CD1c-positive myeloid dendritic cell (primary cell): ENCODE measurements at regions not wholly inside any gene's neighbourhood (a gene's known extent, or its start where the extent isn't known, plus 50 kb on each side); places are given as distances from the start of the nearest gene placed in this dataset.

Source experiments
- DNase-seq: peaks from one replicate; pipeline ENCODE4 v3.0.0-alpha.2; 2016; ENCODE audit errors: extremely low spot score

DNA sequence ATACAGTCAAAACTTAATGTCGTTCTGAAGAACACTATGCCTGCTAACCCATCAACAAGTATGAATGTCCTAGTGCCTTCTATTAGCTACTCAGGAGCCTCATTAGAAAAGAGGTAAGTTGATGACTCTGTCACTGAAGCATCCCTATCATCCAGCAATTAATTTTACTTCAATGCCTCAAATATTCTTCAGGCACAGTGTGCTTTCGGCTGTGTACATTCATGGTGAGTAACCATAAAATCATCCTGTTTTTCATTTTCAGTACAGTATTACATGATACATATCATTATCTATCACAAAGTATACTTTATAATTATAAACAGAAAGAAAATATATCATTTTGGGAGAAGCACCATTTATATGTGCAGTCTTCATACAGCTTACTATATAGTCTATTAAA, 495.5 kb upstream of the ZWINT start:
- DNase-seq = no peak

DNA sequence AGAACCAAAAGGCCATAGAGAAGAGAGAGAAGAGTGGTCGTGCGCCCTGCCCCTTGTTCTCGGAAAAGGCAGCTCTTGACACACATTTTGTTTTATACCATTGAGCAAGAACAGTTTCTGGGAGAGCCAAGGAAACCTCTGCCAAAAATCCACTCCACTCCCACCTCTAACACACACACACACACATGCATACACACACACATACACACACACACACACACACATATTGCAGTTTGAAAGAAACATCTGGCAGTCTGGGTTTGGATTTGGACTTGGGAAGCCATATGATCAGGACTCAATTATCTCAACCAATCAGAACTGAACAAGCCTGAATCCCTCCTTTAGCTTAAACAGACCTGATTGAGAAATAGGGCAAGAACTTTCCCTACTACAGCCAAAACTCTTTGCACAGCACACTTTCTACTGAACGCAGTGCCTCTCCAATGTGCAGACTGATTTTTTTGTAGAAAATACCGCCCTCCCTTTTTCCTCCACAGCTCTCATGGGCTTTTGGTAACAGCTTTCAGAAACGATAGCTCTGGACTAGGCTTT, 484.0 kb upstream of the ZWINT start:
- DNase-seq = no peak

DNA sequence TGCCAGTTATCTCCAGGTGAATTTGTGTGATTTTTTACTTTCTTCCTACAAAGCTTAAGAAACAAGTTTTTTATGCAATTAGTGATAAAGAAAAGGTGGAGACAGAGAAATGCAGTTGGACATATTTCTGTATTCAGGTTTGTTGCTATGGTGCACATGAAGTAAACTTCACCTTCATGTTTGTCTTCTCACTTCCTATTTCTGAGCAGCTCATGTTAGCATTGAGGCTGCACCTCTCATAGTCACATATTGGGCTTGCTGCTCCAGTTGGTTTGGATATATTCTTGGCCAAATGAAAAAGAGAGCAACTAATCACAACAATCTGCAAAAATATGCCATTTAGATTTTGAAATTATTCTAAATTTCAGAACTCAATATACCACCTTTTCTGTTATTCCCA, 475.6 kb upstream of the ZWINT start:
- no peak for DNase-seq

DNA sequence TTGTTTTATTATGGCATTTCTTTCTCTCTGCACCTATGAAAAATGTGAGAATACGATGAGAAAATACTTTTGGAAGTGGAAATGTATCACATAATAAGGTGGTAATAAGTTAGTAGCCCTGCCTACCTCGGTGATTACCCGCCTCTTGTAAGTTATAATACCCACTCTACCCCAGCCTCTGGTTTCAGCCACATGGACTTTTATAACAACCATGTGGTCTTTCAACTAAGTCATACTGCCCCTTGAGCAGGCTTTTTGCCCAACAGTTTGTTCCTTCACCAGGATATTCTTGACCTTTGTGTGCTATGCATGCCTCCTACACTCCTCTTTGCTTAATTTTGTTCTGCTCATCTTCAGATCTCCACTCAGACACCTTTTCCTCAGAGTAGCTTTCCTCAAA, 470.6 kb upstream of the ZWINT start:
- DNase-seq = no peak

DNA sequence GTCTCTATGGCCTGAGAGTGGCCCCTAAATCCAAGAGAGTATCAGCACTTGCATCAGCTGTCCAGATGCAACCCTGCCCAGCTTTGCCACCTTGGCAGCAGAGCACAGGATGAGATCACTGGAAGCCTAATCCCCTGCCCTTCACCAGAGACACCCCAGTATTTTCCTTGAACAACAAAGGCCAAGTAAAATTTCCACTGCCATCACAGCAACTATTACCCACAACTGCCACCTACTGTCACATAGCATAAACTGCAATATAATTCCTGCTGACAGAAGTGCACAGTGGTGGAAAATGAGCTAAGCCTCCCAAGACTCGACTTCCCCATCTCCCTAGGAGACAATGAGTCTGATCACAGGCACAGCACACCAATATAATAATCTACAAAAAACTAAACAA, 462.8 kb upstream of the ZWINT start:
- no peak for DNase-seq

DNA sequence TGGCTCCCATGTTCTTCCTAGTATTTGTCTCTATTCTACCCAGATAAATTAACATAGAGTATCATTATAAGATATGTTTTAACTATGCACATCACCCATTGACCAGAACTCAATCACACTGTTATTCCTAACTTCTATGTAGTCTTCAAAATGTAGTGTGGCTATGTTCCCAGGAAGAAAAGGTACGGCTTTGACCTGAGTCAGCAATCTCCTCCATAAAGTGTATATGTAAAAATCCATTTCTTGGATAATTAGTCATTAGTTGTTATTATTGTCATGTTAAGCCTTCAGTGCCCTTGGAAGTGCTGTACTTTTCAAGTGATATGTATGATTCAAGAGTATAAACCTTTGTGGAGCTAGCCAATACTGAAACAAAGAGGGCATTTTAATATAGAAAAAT, 444.0 kb upstream of the ZWINT start:
- no peak for DNase-seq

DNA sequence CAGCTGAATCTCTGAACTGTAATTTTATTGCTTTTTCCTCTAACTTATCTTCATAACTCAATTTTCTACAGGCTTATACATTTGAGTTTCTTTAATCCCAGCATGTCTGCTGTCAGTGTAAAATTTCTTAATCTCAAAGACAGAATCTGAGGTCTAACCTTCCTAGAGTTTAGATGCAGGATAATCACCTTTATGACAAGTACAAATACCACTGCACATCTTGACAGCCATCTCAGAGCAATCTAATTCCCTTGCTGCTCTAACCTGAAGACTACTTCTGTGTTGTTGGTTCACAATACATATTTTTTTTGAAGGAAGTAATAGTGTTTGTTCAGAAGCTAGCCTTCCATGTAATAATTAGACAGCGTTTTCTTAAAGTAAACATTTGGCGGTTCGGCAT, 424.2 kb upstream of the ZWINT start:
- no peak for DNase-seq

DNA sequence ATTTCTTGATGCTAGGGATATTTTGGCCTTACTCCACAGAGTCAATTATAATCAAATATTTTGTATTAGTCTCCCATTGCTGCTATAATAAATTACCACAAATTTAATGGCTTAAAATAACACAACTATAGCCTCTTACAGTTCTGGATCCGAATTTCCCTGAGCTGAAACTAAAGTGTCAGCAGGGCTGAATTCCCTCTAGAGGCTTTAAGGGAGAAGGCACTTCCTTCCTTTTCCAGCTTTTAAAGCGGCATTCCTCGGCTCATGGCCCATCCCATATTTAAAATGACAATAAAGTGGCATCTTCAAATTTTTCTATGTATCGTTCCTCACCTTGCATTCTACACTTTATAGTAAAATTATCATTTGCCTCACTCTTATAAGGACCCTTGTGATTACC, 421.4 kb upstream of the ZWINT start:
- no peak for DNase-seq

DNA sequence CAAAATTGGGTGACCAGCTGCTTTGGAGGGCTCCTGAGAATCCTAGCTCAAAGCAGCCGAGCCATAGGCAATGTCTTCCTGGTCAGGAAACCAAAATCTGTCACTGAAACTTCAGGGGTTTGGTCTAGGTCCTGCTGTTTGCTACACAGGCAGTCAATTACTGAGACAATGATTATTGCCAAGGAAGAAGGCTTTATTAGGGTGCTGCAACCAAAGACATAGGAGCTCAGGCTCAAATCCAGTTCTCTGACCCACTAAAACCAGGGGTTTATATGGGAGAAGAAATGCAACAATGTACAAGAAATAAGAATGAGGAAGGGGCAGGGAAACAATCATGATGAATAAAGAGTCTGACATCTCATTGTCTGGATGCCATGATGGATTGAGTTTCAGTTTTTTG, 410.3 kb upstream of the ZWINT start:
- no peak for DNase-seq

DNA sequence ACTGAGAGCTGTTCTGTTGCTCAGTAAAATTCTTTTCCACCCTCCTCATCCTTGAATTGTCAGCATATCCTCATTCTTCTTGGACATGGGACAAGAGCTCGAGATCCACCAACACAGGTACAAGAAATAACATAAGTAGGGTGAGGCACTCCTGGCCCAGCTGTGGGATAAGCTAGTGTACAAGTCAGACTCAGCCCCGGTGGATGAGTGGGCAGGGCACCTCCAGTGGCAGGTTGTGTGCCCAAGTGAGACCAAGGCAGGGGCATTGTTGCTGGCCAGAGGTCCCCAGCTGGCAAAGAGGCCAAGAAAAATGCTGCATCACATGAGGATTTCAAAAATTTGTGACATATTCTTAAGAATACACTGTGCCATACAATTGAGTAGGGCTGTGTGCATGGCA, 402.0 kb upstream of the ZWINT start:
- no peak for DNase-seq

DNA sequence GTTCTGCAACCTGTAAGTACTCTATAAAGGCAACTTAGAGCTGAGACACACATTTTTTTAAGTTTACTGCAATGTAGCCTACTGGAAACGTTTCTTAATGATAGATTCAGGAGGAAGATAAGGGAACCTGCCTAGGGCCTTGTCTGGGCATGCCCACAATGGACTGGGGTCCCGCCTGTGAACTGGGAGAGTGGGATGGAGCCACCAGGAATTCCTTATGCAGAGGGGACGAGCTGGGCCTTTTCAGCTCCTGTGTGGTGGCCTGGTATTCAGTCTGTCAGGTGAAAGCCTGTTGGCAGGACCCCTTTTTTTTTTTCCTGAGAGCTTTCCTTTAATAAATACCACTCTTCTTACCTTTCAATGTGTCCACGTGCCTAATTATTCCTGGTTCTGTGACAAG, 384.4 kb upstream of the ZWINT start:
- DNase-seq = no peak

DNA sequence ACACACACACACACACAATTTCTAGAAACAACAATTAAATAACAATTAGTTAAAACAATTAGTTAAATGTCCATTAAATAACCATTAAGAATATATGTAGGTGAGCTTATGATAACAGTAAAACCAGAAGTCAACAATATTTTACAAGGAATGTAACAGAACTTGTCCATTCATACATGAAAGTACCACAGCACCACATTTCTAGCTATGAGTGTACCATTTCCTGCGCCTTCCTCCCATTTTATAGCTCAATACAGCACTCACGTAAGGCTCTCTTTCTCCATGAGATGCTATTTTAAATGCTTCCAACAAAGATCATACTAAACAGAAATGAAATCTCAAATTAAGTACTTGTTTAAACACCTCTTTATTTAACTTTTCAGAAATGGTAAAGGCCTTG, 367.3 kb upstream of the ZWINT start:
- DNase-seq = no peak

DNA sequence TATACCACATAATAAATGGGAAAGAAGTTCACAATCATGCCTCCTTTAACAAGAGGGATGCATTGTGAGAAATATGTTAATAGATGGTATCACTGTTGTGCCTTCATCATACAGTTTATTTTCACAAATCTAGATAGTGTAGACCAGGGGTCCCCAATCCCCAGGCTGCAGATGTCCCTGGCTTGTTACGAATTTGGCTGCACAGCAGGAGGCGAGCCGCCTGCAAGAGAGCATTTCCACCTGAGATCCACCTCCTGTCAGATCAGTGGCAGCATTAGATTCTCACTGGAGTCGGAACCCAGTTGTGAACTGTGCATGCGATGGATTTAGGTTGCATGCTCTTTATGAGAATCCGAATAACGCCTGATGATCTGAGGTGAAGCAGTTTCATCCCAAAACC, 361.9 kb upstream of the ZWINT start:
- DNase-seq = no peak

DNA sequence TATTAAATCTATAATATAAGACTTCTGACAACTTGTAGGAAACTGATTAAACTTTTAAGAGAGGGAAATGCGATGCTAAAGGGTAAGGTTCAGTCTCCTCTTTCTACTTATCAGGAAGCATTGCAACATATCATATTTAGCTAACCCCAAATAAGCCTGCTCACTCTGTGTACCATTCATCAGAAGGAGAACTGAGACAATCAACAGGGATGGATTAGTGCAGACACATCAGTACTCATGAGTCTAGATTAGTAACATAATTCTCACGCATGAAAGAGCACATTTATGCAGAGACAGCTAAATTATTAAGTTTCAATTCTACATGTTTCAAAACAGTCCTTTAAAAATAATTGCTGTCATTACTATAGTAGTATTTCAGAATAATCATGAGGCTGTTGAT, 354.2 kb upstream of the ZWINT start:
- no peak for DNase-seq

DNA sequence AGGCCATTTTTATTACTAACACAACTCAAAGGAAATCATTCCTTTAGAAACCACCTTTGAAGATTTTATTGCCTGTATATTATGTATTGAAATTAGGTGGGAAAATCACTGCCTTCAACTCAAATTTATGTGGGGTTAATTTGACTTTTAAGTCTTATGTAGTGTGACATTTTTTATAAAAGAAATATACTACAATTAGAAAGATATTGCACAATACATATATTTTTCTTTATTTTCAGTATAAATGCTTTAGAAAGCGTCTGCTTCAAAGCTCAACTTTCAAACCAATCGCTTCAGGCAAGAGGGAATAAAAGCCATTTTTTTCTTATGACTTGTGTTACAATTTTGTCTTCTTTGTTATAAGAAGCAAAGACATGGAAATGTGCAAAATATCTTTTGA, 337.4 kb upstream of the ZWINT start:
- DNase-seq = no peak

DNA sequence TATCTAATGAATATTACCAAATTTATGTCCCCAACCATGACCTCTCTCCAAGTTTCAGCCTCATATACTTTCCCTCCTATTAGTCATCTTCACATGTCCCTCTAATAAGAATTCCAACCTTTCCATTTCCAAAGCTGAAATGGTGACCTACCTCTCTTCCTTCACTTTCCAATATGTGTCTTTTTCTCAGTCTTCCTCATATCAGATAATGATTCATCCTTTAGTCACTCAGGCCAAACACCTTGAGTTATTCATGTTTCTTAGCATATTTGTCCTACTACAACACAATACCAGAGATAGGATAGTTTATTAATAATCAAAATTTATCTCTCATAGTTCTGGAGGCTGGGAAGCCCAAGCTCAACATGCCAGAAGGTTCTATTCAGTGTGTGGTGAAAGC, 318.5 kb upstream of the ZWINT start:
- DNase-seq = no peak

DNA sequence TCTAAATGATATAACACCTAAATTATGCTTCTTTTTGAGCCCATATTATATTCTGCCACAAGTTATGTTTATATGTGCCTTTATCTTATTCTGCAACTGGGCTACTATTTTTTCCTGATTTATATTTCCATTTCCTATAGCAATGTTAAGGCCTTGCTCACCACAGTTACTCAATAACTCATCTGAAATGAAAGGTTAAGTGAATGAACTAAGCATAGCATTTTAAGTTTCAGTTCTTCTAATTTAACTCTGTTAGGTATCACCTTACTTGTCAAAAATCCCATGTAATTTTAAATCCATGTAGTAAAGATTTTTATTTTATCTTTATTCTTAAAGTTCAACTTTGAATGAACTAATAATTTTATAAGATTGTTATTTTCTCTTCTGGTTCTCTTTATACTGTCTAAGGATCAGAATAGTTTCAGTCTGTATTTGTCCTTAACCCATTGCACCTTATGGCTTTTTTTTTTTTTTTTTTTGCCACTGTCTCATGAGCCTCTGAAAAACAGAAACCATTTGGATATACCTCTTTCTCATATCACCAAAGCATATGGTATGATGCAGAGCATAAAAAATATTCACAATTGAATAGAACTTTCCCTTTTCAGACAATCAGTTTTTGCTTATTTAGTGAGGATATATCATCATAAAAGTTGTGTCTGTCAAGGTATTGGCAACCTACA, 301.8 kb upstream of the ZWINT start:
- DNase-seq = no peak

DNA sequence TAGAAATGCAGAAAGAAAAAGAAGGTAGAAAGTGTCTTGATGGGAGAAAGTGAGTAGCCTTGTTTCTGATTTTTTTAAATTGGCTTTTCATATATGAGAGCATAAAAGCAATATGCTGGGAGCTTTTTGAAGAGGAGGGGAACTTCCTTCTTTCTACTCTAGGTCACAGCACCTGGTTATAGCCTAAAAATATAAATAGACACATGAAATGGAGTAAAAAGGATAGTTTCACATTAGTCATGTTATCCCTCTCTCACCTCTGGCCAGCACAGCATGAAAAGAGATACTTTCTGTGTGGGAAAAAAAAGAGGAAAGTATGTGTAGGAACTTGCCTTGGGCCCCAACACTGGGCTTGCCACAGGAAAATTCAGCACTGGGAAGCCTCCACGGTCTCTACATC, 292.2 kb upstream of the ZWINT start:
- DNase-seq = no peak

DNA sequence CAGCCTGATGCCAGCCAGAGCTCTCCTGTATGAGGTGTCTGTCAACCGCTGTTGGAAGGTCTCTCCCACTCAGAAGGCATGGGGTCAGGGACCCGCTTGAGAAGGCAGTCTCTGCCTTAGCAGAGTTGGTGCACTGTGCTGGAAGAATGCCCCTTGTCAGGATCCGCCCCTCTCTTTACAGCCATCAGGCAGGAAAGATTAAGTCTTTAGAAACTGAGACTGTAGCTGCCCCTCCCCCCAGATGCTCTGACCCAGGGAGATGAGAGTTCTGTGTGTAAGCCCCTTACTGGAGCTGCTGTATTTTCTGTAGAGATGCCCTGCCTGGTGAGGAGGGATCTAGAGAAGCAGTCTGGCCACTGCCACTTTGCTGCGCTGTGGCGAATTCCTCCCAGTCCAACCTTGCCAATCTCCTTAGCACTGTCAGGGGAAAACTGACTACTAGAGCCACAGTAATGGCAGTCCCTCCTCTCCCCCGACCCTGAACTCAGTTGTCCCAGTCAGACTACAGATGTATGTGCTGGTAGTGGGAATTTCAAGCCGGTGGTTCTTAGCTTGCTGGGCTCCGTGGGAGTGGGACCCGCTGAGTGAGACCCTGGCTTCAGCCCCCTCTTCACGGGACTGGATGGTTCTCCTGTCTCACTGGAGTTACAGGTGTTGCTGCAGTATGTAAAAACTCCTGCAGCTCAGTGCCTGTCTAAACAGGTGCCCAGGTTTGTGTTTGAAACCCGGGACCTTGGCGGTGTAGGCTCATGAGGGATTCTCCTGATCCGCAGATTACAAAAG, 285.5 kb upstream of the ZWINT start:
- no peak for DNase-seq

DNA sequence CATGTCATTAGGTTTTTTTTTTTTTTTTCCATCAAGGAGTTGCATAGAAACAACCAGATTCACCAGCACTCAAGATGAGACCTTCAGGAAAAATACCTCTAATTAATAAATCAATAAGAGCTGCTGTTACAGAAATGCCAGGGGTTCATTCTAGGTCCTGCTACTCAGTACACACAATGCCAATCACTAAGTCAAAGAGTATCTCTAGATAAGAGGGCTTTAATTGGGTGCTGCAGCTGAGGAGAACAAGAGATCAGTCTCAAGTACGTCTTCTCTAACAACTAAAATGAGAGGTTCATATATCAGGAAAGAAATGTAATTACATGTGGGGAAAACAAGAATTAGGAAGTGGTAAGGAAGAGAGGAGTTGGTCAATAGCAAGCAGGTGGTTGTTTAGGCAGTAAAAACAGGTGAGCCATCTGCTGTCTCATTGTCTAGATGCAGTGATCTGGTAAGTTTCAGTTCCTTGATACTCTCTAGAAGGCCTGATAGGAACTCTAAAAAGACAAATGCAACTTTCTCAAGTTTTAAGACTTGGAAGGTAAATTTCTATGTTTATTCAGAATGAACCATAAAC, 272.9 kb upstream of the ZWINT start:
- DNase-seq = no peak

DNA sequence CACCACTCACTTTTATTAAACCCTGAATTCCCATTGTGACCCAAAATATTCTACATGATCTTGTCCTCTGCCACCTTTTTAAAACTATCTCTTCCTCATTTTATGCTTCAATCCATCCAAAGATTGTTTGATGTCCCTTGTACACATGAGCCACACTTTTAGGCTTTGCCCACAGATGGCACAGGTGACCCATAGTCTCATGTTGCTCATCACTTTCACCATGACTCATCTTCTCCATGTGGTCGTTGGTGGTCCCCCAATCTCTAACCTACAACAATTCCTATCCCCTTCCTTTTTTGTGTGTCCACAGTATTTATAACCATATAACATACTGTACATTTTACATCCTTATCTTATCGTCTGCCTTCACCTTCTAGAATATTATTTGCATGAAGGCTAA, 271.5 kb upstream of the ZWINT start:
- no peak for DNase-seq

DNA sequence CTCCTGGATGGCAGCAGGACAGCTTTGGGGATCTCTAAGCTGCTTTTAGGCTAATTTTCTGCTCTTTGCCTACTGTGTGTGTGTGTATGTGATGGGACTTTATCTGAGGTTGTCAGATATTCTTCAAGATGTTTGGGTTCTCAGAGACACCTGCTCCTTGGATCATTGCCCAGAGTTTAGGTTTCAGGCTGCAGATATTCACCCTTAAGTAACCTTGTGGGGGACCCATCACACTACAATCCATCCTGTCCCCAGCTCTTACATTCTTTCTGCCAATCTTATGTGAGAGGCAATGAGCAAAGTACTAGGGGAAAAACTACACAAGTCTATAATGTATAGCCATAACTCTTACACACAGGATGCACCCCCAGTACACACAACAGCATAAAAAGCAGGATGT, 263.0 kb upstream of the ZWINT start:
- no peak for DNase-seq

DNA sequence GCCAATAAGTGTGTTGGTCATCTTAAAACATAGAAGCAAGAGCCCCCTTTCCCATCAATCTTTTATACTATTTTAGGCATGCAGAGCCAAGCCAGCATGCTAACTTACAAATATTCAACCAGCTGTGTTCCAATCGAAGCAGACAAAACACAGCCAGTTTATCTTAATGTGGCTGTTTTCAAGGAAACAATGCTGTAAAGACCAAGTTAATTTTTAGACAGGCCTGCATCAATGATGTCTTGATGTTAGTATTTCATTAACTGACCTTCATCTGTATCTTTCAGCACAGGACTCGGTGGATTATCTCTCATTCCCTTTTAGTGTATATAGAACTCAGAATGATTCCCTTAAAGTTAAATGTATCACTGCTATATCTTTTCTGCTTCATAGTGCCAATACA, 262.0 kb upstream of the ZWINT start:
- no peak for DNase-seq
